Cardiac fibroblast (primary cell): ENCODE measurements at regions not wholly inside any gene's neighbourhood (a gene's known extent, or its start where the extent isn't known, plus 50 kb on each side); places are given as distances from the start of the nearest gene placed in this dataset.

Source experiments
- DNase-seq, 2 donors: peaks; one replicate each; pipeline versions ENCODE4 v3.0.0 to v3.0.0-alpha.2; 2010; ENCODE audit warnings: low read depth in 2 of 2
- H3K4me3 ChIP-seq, 2 donors: replicated peaks in 1 of 2; 1 replicate in 1 of 2; 2 replicates in 1 of 2; pipeline ENCODE4 v1.5.1; 2011; ENCODE audit warnings: low read depth in 2 of 2, low read length in 2 of 2, mild to moderate bottlenecking in 2 of 2, moderate library complexity in 1 of 2
- CTCF ChIP-seq: IDR thresholded peaks from one replicate; pipeline ENCODE4 v1.5.1; 2011; ENCODE audit warnings: low read depth, mild to moderate bottlenecking, low read length, inconsistent platforms

DNA sequence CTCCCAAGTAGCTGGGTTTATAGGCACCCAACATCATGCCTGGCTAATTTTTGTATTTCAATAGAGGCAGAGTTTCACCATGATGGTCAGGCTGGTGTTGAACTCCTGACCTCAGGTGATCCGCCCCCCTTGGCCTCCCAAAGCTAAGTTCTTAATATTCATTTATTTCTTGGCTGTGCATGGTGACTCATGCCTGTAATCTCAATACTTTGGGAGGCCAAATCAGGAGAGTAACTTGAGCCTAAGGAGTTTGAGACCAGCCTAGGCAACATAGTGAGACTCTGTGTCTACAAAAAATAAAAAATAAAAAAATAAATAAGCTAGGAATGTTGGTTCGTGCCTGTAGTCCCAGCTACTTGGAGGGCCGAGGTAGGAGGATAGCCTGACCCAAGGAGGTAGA lies 587.1 kb upstream of the FTMT start:
- no peak overlapping the region for H3K4me3 ChIP-seq
- no peak for TF ChIP-seq CTCF
- no peak for DNase-seq

GRCh38 chr5:121271546-121271945 lies 580.1 kb upstream of the FTMT start:
- no peak overlapping the region for H3K4me3 ChIP-seq
- no peak for DNase-seq
- no peak for TF ChIP-seq CTCF

GRCh38 chr5:121273833-121274433 lies 577.7 kb upstream of the FTMT start:
- H3K4me3 ChIP-seq, result no peak overlapping the region
- DNase-seq, result peak; percentile 68 to 95
- no peak for TF ChIP-seq CTCF

DNA sequence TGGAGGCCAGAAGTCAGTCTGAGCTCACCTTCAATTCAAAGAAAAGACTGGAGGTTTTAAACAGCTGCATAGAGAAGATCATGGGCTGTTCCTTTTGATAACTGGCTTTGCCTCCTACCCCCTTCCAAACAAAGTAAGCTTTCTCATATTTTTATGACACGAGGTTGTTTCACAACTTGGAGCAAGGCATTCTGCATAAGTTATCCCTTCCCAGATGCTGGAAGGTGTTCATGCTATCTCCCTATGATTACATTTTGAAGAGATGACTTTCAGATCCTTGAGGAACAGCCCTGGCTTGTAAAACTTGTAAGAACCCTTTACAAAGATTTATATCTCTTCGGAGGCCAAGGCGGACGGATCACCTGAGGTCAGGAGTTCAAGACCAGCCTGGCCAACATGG lies 571.9 kb upstream of the FTMT start:
- no peak overlapping the region for H3K4me3 ChIP-seq
- no peak for DNase-seq
- no peak for TF ChIP-seq CTCF

DNA sequence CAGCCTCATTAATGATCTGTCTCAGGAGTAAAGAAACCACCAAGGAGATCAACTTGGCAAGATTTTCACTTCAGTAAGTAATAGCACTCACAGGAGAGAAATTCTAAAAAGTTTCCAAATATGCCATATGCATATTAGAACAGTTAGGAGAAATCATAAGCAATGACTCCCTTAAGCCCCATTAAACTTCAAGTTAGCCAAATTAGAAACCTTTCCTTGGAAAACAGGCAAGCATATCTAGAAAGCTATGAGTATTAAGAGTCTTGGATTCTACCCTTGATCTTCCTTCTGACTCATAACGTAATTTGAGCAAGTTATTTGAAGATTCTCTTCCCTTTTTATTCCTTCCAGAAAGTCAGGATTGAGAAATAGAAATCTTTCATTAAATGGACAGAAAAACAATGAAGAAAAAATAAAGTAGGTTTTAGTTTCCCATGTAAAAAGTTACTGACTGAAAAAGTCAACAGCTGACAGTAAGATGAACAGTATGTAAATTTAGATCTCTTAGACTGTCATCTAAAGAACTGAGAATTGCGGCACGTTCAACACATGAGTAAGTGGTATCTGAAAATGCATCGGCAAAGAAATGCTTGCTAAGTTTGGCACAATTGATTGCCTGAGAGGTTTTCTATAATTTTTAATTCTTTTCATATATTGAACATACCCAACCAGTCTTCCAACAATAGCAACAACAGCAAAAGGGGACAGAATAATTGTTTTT lies 565.7 kb upstream of the FTMT start:
- no peak for DNase-seq
- TF ChIP-seq CTCF, result no peak
- no peak overlapping the region for H3K4me3 ChIP-seq

DNA sequence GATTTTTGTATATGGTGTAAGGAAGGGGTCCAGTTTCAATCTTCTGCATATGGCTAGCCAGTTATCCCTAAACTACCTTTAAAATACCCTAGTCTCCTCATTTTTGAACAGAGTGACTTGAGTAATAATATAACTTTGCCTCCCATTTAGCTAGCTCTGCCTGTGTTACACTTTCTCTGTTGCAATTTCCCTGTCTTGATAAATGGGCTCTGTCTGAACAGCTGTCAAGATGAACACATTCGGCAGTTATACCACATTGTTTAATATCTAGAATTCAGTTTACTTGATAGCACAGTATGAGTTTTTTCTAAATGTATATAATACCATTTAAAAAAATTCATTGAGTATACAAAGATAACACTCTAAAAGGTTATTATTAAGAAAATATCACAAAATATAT lies 562.9 kb upstream of the FTMT start:
- no peak for DNase-seq
- no peak overlapping the region for H3K4me3 ChIP-seq
- TF ChIP-seq CTCF, result no peak
